NCI-H1930 (cell line): ENCODE measurements at regions not wholly inside any gene's neighbourhood (a gene's known extent, or its start where the extent isn't known, plus 50 kb on each side); places are given as distances from the start of the nearest gene placed in this dataset.

Experiments used
- DNase-seq, 2 experiments: peaks; one replicate each; lab custom pipeline; 2025; lab: John Stamatoyannopoulos, UW

GRCh38 chr1:189349607-189350006, 1128.1 kb downstream of the BRINP3 start:
- DNase-seq, result no peak

GRCh38 chr1:189350983-189351616, 1126.6 kb downstream of the BRINP3 start:
- no peak for DNase-seq

- no peak for DNase-seq
These were observed 1125.7 kb downstream of the BRINP3 start for GRCh38 chr1:189351960-189352359.

GRCh38 chr1:189356206-189356605, 1121.5 kb downstream of the BRINP3 start:
- DNase-seq, result no peak

- DNase-seq, result no peak
These were observed 1120.3 kb downstream of the BRINP3 start for GRCh38 chr1:189357317-189357716.

- no peak for DNase-seq
These were observed 1108.1 kb downstream of the BRINP3 start for GRCh38 chr1:189369612-189370011.

GRCh38 chr1:189374816-189375215, 1102.8 kb downstream of the BRINP3 start:
- DNase-seq, result no peak

- no peak for DNase-seq
These were observed 1072.2 kb downstream of the BRINP3 start for GRCh38 chr1:189405419-189405818.

GRCh38 chr1:189409774-189410173, 1067.9 kb downstream of the BRINP3 start:
- DNase-seq, result no peak

GRCh38 chr1:189424746-189425331, 1052.8 kb downstream of the BRINP3 start:
- no peak for DNase-seq

- DNase-seq, result peak in 1 of 2 experiments; percentile 4
These were observed 1048.1 kb downstream of the BRINP3 start for GRCh38 chr1:189429610-189430009.

GRCh38 chr1:189431447-189431846, 1046.2 kb downstream of the BRINP3 start:
- DNase-seq, result no peak

GRCh38 chr1:189432753-189433152, 1044.9 kb downstream of the BRINP3 start:
- no peak for DNase-seq

GRCh38 chr1:189434461-189434860, 1043.2 kb downstream of the BRINP3 start:
- no peak for DNase-seq

- DNase-seq, result no peak
These were observed 1042.3 kb downstream of the BRINP3 start for GRCh38 chr1:189435398-189435797.

- no peak for DNase-seq
These were observed 1038.9 kb downstream of the BRINP3 start for GRCh38 chr1:189438808-189439207.

GRCh38 chr1:189463166-189463565, 1014.5 kb downstream of the BRINP3 start:
- DNase-seq, result no peak

- no peak for DNase-seq
These were observed 980.9 kb downstream of the BRINP3 start for GRCh38 chr1:189496768-189497167.

GRCh38 chr1:189499736-189500135, 977.9 kb downstream of the BRINP3 start:
- no peak for DNase-seq

GRCh38 chr1:189500778-189501177, 976.9 kb downstream of the BRINP3 start:
- no peak for DNase-seq

GRCh38 chr1:189510827-189511226, 966.8 kb downstream of the BRINP3 start:
- DNase-seq, result no peak

- no peak for DNase-seq
These were observed 964.6 kb downstream of the BRINP3 start for GRCh38 chr1:189513091-189513490.

GRCh38 chr1:189522441-189522840, 955.2 kb downstream of the BRINP3 start:
- no peak for DNase-seq

- DNase-seq, result no peak
These were observed 953.2 kb downstream of the BRINP3 start for GRCh38 chr1:189524501-189524900.
